Smooth muscle cell (in vitro differentiated cells): ENCODE measurements at regions not wholly inside any gene's neighbourhood (a gene's known extent, or its start where the extent isn't known, plus 50 kb on each side); places are given as distances from the start of the nearest gene placed in this dataset.

Experiments used
- DNase-seq: peaks from one replicate; lab custom pipeline; 2025; ENCODE audit not compliant: unreplicated experiment; lab: John Stamatoyannopoulos, UW
- H2AFZ ChIP-seq: fragments of 200-600 bp; sonication (generic); 2 replicates; pipeline ENCODE4 v1.6.0; 2016; ENCODE audit warnings: antibody characterized with exemption, low read depth, mild to moderate bottlenecking
- H3F3A ChIP-seq: fragments of 200-600 bp; sonication (generic); 2 replicates; pipeline ENCODE4 v1.6.0; 2017; ENCODE audit warnings: antibody characterized with exemption, low read depth
- H3K27ac ChIP-seq: fragments of 200-600 bp; sonication (generic); 2 replicates; pipeline ENCODE4 v1.5.1; 2016; ENCODE audit warnings: low read depth, mild to moderate bottlenecking
- H3K27me3 ChIP-seq: fragments of 200-600 bp; sonication (generic); 2 replicates; pipeline ENCODE4 v1.6.1; 2016; ENCODE audit warnings: low read depth, mild to moderate bottlenecking
- H3K36me3 ChIP-seq: fragments of 200-600 bp; sonication (generic); 2 replicates; pipeline ENCODE4 v1.5.1; 2016; ENCODE audit warnings: low read depth
- H3K4me1 ChIP-seq: fragments of 200-600 bp; sonication (generic); 2 replicates; pipeline ENCODE4 v1.5.1; 2016; ENCODE audit warnings: low read depth
- H3K4me2 ChIP-seq: fragments of 200-600 bp; sonication (generic); 2 replicates; pipeline ENCODE4 v1.6.0; 2016; ENCODE audit warnings: mild to moderate bottlenecking
- H3K4me3 ChIP-seq: fragments of 200-600 bp; sonication (generic); 2 replicates; pipeline ENCODE4 v1.5.1; 2016; ENCODE audit warnings: mild to moderate bottlenecking
- H3K79me2 ChIP-seq: fragments of 200-600 bp; sonication (generic); 2 replicates; pipeline ENCODE4 v1.6.0; 2016; ENCODE audit warnings: low read depth, mild to moderate bottlenecking
- H3K9ac ChIP-seq: fragments of 200-600 bp; sonication (generic); 2 replicates; pipeline ENCODE4 v1.6.0; 2016; ENCODE audit warnings: low read depth
- H3K9me3 ChIP-seq: fragments of 200-600 bp; sonication (generic); replicated peaks from 2 replicates; pipeline ENCODE4 v1.5.1; 2016; ENCODE audit warnings: low read depth
- H4K20me1 ChIP-seq: fragments of 200-600 bp; sonication (generic); 2 replicates; pipeline ENCODE4 v1.6.0; 2016; ENCODE audit warnings: low read depth
- CTCF ChIP-seq: fragments of 200-600 bp; sonication (generic); IDR thresholded peaks from 2 replicates; pipeline ENCODE4 v1.5.1; 2017; ENCODE audit warnings: borderline replicate concordance, mild to moderate bottlenecking, antibody characterized with exemption; ENCODE audit not compliant: insufficient read depth, poor library complexity, severe bottlenecking
- WGBS: methylation state at CpG from one replicate; pipeline ENCODE4 v1.1.7; 2016; ENCODE audit warnings: low lambda C conversion rate; 5-methylcytosine and 5-hydroxymethylcytosine counted together

GRCh38 chr21:28657566-28657965 lies 335.1 kb downstream of the LTN1 start:
- no peaks in the 10 kb centered on the region for H4K20me1 ChIP-seq
- no peak for TF ChIP-seq CTCF
- no peak overlapping the region for H2AFZ ChIP-seq

GRCh38 chr21:28655471-28655870 lies 337.2 kb downstream of the LTN1 start:
- no peak overlapping the region for H2AFZ ChIP-seq
- no peaks in the 10 kb centered on the region for H4K20me1 ChIP-seq
- no peaks in the 10 kb centered on the region for H3K79me2 ChIP-seq
- H3K27ac ChIP-seq: no peak overlapping the region
- 95% methylated on average over 1 of the region's 1 CpG for WGBS
- no peaks in the 10 kb centered on the region for H3K9me3 ChIP-seq
- H3K4me1 ChIP-seq: no peaks in the 10 kb centered on the region
- no peak overlapping the region for H3K9ac ChIP-seq
- no peak for TF ChIP-seq CTCF
- no peak overlapping the region for H3K4me3 ChIP-seq
- no peak overlapping the region for H3K4me2 ChIP-seq
- no peaks in the 10 kb centered on the region for H3K27me3 ChIP-seq
- DNase-seq: no peak
- H3K36me3 ChIP-seq: no peaks in the 10 kb centered on the region
- H3F3A ChIP-seq: no peaks in the 10 kb centered on the region

More at GRCh38 chr21:28657566-28657965, 335.1 kb downstream of the LTN1 start:
- Histone ChIP-seq H3K27me3 (no peaks in the 10 kb centered on the region), H3K36me3 (no peaks in the 10 kb centered on the region), H3K4me1 (no peaks in the 10 kb centered on the region), H3K9me3 (no peaks in the 10 kb centered on the region), H3K4me2 (no peak overlapping the region), H3K27ac (no peak overlapping the region), H3K9ac (no peak overlapping the region), H3F3A (no peaks in the 10 kb centered on the region), H3K79me2 (no peaks in the 10 kb centered on the region), H3K4me3 (no peak overlapping the region)
- no peak for DNase-seq

- WGBS: 91% methylated on average over 3 of the region's 3 CpGs
- no peak for DNase-seq
- H3K27ac ChIP-seq: no peak overlapping the region
Measured at GRCh38 chr21:28654406-28654805, 338.3 kb downstream of the LTN1 start.

More at GRCh38 chr21:28654406-28654805, 338.3 kb downstream of the LTN1 start:
- no peaks in the 10 kb centered on the region for H3K9me3 ChIP-seq
- no peaks in the 10 kb centered on the region for H3K79me2 ChIP-seq
- no peaks in the 10 kb centered on the region for H3F3A ChIP-seq
- H3K9ac ChIP-seq: no peak overlapping the region
- no peaks in the 10 kb centered on the region for H3K27me3 ChIP-seq
- H3K4me1 ChIP-seq: no peaks in the 10 kb centered on the region
- no peak overlapping the region for H3K4me2 ChIP-seq
- no peak overlapping the region for H3K4me3 ChIP-seq
- no peak overlapping the region for H2AFZ ChIP-seq
- H3K36me3 ChIP-seq: no peaks in the 10 kb centered on the region
- no peak for TF ChIP-seq CTCF
- no peaks in the 10 kb centered on the region for H4K20me1 ChIP-seq
